ENCODE measurements at regions not wholly inside any gene's neighbourhood (a gene's known extent, or its start where the extent isn't known, plus 50 kb on each side); places are given as distances from the start of the nearest gene placed in this dataset.
"Not testable (repeated sequence)": the region's sequence is repeated elsewhere in the genome, so short reads cannot be mapped to it uniquely, and the experiment has no call there.

GRCh38 chr4:81592701-81593100 lies 121.0 kb upstream of the RASGEF1B start:
- H3F3A ChIP-seq (ENCODE audit: control insufficient read depth, insufficient read depth), result no peaks in the 10 kb centered on the region
- no peak for TF ChIP-seq CTCF (IDR thresholded peaks at IDR 0.05; ENCODE audit: low read depth, low read length, poor library complexity, severe bottlenecking)
- TF ChIP-seq EZH2phosphoT487 (IDR thresholded peaks at IDR 0.05; ENCODE audit: borderline replicate concordance, low read length), result no peak
- H3K9me3 ChIP-seq (ENCODE audit: control insufficient read depth, insufficient read depth, low read length), result peaks cover 1% of the 10 kb centered on the region; the same call in 1 of the 2 replicates
- H3K27ac ChIP-seq (ENCODE audit: low read depth, low read length), result no peak overlapping the region
- no peaks in the 10 kb centered on the region for H3K36me3 ChIP-seq (ENCODE audit: control insufficient read depth, low read length)
- no peaks in the 10 kb centered on the region for H3K27me3 ChIP-seq (ENCODE audit: control insufficient read depth, low read length)
- H3K9me2 ChIP-seq (replicated peaks; ENCODE audit: control insufficient read depth, low read length), result no peaks in the 10 kb centered on the region
- no peak overlapping the region for H3K4me2 ChIP-seq (ENCODE audit: low read length)
- no peaks in the 10 kb centered on the region for H4K20me1 ChIP-seq (ENCODE audit: control insufficient read depth, insufficient read depth, low read depth, low read length)
- H3K79me2 ChIP-seq (ENCODE audit: control insufficient read depth, low read length), result no peaks in the 10 kb centered on the region
- peaks cover 31% of the 10 kb centered on the region for H3K4me1 ChIP-seq (ENCODE audit: control insufficient read depth, low read length)
- H3K4me3 ChIP-seq (ENCODE audit: low read length), result no peak overlapping the region

GRCh38 chr4:81590596-81590995 lies 118.9 kb upstream of the RASGEF1B start:
- no peaks in the 10 kb centered on the region for H3K9me2 ChIP-seq (replicated peaks; ENCODE audit: control insufficient read depth, low read length)
- peaks cover 30% of the 10 kb centered on the region for H3K4me1 ChIP-seq (ENCODE audit: control insufficient read depth, low read length)
- no peak overlapping the region for H3K27ac ChIP-seq (ENCODE audit: low read depth, low read length)
- TF ChIP-seq CTCF (IDR thresholded peaks at IDR 0.05; ENCODE audit: low read depth, low read length, poor library complexity, severe bottlenecking), result no peak
- TF ChIP-seq EZH2phosphoT487 (IDR thresholded peaks at IDR 0.05; ENCODE audit: borderline replicate concordance, low read length), result no peak
- no peaks in the 10 kb centered on the region for H4K20me1 ChIP-seq (ENCODE audit: control insufficient read depth, insufficient read depth, low read depth, low read length)
- H3K79me2 ChIP-seq (ENCODE audit: control insufficient read depth, low read length), result no peaks in the 10 kb centered on the region
- no peaks in the 10 kb centered on the region for H3K36me3 ChIP-seq (ENCODE audit: control insufficient read depth, low read length)
- no peaks in the 10 kb centered on the region for H3K9me3 ChIP-seq (ENCODE audit: control insufficient read depth, insufficient read depth, low read length)
- H3K27me3 ChIP-seq (ENCODE audit: control insufficient read depth, low read length), result no peaks in the 10 kb centered on the region
- no peak overlapping the region for H3K4me2 ChIP-seq (ENCODE audit: low read length)
- no peak overlapping the region for H3K4me3 ChIP-seq (ENCODE audit: low read length)
- H3F3A ChIP-seq (ENCODE audit: control insufficient read depth, insufficient read depth), result no peaks in the 10 kb centered on the region

- TF ChIP-seq EZH2phosphoT487 (IDR thresholded peaks at IDR 0.05; ENCODE audit: borderline replicate concordance, low read length), result no peak
- no peak for TF ChIP-seq CTCF (IDR thresholded peaks at IDR 0.05; ENCODE audit: low read depth, low read length, poor library complexity, severe bottlenecking)
- no peaks in the 10 kb centered on the region for H3K9me3 ChIP-seq (ENCODE audit: control insufficient read depth, insufficient read depth, low read length)
- no peak overlapping the region for H3K4me3 ChIP-seq (ENCODE audit: low read length)
- no peaks in the 10 kb centered on the region for H3K27me3 ChIP-seq (ENCODE audit: control insufficient read depth, low read length)
- H3K36me3 ChIP-seq (ENCODE audit: control insufficient read depth, low read length), result no peaks in the 10 kb centered on the region
- peaks cover 17% of the 10 kb centered on the region for H3K4me1 ChIP-seq (ENCODE audit: control insufficient read depth, low read length)
- no peaks in the 10 kb centered on the region for H3K79me2 ChIP-seq (ENCODE audit: control insufficient read depth, low read length)
- no peaks in the 10 kb centered on the region for H4K20me1 ChIP-seq (ENCODE audit: control insufficient read depth, insufficient read depth, low read depth, low read length)
- H3K4me2 ChIP-seq (ENCODE audit: low read length), result no peak overlapping the region
- H3K27ac ChIP-seq (ENCODE audit: low read depth, low read length), result no peak overlapping the region
- no peaks in the 10 kb centered on the region for H3K9me2 ChIP-seq (replicated peaks; ENCODE audit: control insufficient read depth, low read length)
- no peaks in the 10 kb centered on the region for H3F3A ChIP-seq (ENCODE audit: control insufficient read depth, insufficient read depth)
These were observed 117.6 kb upstream of the RASGEF1B start for GRCh38 chr4:81589262-81589661.

GRCh38 chr4:81586706-81587105 lies 115.0 kb upstream of the RASGEF1B start:
- no peaks in the 10 kb centered on the region for H3F3A ChIP-seq (ENCODE audit: control insufficient read depth, insufficient read depth)
- TF ChIP-seq CTCF (IDR thresholded peaks at IDR 0.05; ENCODE audit: low read depth, low read length, poor library complexity, severe bottlenecking) (no peak), EZH2phosphoT487 (IDR thresholded peaks at IDR 0.05; ENCODE audit: borderline replicate concordance, low read length) (no peak)
- no peaks in the 10 kb centered on the region for H4K20me1 ChIP-seq (ENCODE audit: control insufficient read depth, insufficient read depth, low read depth, low read length)
- no peaks in the 10 kb centered on the region for H3K9me3 ChIP-seq (ENCODE audit: control insufficient read depth, insufficient read depth, low read length)
- H3K4me2 ChIP-seq (ENCODE audit: low read length), result no peak overlapping the region
- peaks cover 12% of the 10 kb centered on the region for H3K4me1 ChIP-seq (ENCODE audit: control insufficient read depth, low read length)
- H3K27ac ChIP-seq (ENCODE audit: low read depth, low read length), result no peak overlapping the region
- no peaks in the 10 kb centered on the region for H3K27me3 ChIP-seq (ENCODE audit: control insufficient read depth, low read length)
- no peaks in the 10 kb centered on the region for H3K36me3 ChIP-seq (ENCODE audit: control insufficient read depth, low read length)
- H3K4me3 ChIP-seq (ENCODE audit: low read length), result no peak overlapping the region
- no peaks in the 10 kb centered on the region for H3K79me2 ChIP-seq (ENCODE audit: control insufficient read depth, low read length)
- H3K9me2 ChIP-seq (replicated peaks; ENCODE audit: control insufficient read depth, low read length), result no peaks in the 10 kb centered on the region

- H3K27ac ChIP-seq (ENCODE audit: low read depth, low read length); H4K20me1 ChIP-seq (ENCODE audit: control insufficient read depth, insufficient read depth, low read depth, low read length); H3K9me2 ChIP-seq (replicated peaks; ENCODE audit: control insufficient read depth, low read length); H3F3A ChIP-seq (ENCODE audit: control insufficient read depth, insufficient read depth); H3K4me3 ChIP-seq (ENCODE audit: low read length); H3K36me3 ChIP-seq (ENCODE audit: control insufficient read depth, low read length); H3K27me3 ChIP-seq (ENCODE audit: control insufficient read depth, low read length); H3K4me2 ChIP-seq (ENCODE audit: low read length); H3K79me2 ChIP-seq (ENCODE audit: control insufficient read depth, low read length); H3K4me1 ChIP-seq (ENCODE audit: control insufficient read depth, low read length); H3K9me3 ChIP-seq (ENCODE audit: control insufficient read depth, insufficient read depth, low read length): not testable (repeated sequence)
These were observed 109.3 kb upstream of the RASGEF1B start for GRCh38 chr4:81580994-81581374.

All from DOHH2 (cell line).